HL-60 (cell line): ENCODE measurements at regions not wholly inside any gene's neighbourhood (a gene's known extent, or its start where the extent isn't known, plus 50 kb on each side); places are given as distances from the start of the nearest gene placed in this dataset.

Experiments used
- DNase-seq, 2 experiments: peaks; one replicate each; pipeline ENCODE4 v3.0.0-alpha.2; 2010 to 2020; ENCODE audit warnings: low read depth in 1 of 2, low spot score in 1 of 2
- H3K27ac ChIP-seq: fragments of 250-450 bp; sonication (Bioruptor Pico); replicated peaks from 2 replicates; pipeline ENCODE4 v1.5.1; 2020; ENCODE audit warnings: mild to moderate bottlenecking, moderate library complexity
- H3K27me3 ChIP-seq: fragments of 250-450 bp; sonication (Bioruptor Pico); 2 replicates; pipeline ENCODE4 v1.5.1; 2021; ENCODE audit warnings: mild to moderate bottlenecking, moderate library complexity; ENCODE audit not compliant: insufficient read depth, poor library complexity, severe bottlenecking
- H3K4me3 ChIP-seq: replicated peaks from 2 replicates; pipeline ENCODE4 v1.5.1; 2011; ENCODE audit warnings: mild to moderate bottlenecking, control low read depth, low read length; ENCODE audit not compliant: insufficient read depth
- GABPA ChIP-seq: IDR thresholded peaks from 2 replicates; pipeline ENCODE4 v1.6.1; 2012; ENCODE audit warnings: low read depth
- POLR2AphosphoS5 ChIP-seq: IDR thresholded peaks from 2 replicates; pipeline ENCODE4 v1.6.1; 2012; ENCODE audit warnings: low read depth
- REST ChIP-seq: IDR thresholded peaks from 2 replicates; pipeline ENCODE4 v1.6.1; 2012; ENCODE audit warnings: low read depth; ENCODE audit not compliant: insufficient replicate concordance
- SPI1 ChIP-seq: IDR thresholded peaks from 2 replicates; pipeline ENCODE4 v1.6.1; 2012; ENCODE audit warnings: low read depth, mild to moderate bottlenecking, borderline replicate concordance
- TF ChIP-seq, protein P1 (sequence below): IDR thresholded peaks from one replicate; pipeline ENCODE4 v1.5.1; 2011; ENCODE audit warnings: low read length, control low read depth, inconsistent platforms; ENCODE audit not compliant: insufficient read depth

- H3K27me3 ChIP-seq: no peaks in the 10 kb centered on the region
- H3K27ac ChIP-seq: no peak overlapping the region
- no peak overlapping the region for H3K4me3 ChIP-seq
- DNase-seq: no peak
- TF ChIP-seq POLR2AphosphoS5 (no peak), SPI1 (no peak), GABPA (no peak), REST (no peak)
- TF ChIP-seq, protein P1, sequence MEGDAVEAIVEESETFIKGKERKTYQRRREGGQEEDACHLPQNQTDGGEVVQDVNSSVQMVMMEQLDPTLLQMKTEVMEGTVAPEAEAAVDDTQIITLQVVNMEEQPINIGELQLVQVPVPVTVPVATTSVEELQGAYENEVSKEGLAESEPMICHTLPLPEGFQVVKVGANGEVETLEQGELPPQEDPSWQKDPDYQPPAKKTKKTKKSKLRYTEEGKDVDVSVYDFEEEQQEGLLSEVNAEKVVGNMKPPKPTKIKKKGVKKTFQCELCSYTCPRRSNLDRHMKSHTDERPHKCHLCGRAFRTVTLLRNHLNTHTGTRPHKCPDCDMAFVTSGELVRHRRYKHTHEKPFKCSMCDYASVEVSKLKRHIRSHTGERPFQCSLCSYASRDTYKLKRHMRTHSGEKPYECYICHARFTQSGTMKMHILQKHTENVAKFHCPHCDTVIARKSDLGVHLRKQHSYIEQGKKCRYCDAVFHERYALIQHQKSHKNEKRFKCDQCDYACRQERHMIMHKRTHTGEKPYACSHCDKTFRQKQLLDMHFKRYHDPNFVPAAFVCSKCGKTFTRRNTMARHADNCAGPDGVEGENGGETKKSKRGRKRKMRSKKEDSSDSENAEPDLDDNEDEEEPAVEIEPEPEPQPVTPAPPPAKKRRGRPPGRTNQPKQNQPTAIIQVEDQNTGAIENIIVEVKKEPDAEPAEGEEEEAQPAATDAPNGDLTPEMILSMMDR: no peak
Measured at GRCh38 chr6:170097505-170098427, 193.1 kb downstream of the DLL1 start.

DNA sequence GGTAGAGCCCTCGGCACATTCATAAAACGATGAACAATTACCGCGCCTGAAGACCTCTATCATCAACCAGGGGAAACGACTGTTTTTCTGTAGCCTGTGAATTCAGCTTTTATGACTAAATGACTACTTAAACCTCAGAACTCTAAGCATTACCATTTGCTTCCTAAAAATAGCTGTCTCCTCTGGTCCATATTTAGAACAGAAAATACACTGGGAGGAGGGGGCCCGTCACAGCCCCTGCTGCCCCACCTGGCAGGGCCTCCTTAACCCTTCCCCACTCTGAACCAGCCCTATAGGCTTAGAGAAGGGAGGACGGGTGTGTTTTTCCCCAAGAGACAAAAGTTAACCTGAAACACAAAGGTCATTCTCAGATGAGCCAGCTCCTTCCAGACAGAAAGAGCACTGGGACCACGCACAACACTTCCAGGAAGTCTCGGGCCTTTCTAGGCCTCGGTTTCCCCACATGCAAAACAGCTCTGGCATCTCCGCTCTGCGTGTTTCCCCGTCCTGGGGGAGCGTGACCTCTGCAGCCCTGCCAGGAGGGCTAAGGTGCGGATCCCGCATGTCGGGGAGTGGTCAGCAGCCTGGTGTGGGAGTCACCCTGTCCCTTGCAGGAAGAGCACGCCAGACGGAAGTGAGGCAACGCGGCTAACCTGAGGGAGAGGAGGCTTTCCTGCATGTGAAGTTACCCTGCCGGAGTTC is 193.9 kb downstream of the DLL1 start:
- TF ChIP-seq GABPA (no peak), REST (no peak), SPI1 (no peak), POLR2AphosphoS5 (no peak)
- TF ChIP-seq, protein P1: no peak
- DNase-seq: no peak
- Histone ChIP-seq H3K27me3 (no peaks in the 10 kb centered on the region), H3K4me3 (no peak overlapping the region), H3K27ac (no peak overlapping the region)

DNA sequence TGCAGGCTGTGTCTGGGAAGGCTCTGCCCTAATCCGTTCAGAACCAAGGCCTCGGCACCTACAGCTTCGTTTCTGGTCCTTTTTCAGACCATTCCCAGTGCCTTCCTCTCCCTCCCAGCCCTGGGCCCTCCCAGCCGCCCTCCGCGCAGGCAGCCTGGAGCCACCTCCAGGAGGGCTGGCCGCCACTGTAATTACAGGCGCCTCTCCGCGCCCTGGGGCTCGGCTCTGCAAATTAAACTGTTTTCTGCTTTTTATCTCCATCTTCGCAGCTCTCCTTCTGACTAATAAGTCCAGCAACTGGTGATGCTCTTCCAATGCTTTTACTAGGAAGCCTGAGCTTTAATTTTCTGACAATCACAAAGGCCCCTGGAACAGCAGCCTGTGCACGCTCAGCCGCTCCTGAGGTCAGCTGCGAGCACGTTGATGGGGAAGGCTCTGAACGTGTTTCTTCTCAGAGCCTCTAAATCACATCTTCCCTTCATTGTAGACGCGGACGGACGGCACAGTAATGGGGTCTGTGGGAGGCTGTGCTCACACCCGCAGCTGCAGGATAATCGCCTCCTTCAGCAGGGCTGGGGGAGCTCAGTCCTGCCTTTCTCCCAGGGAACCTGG is 194.6 kb downstream of the DLL1 start:
- no peak for TF ChIP-seq REST
- no peak for TF ChIP-seq GABPA
- TF ChIP-seq, protein P1: no peak
- no peak for TF ChIP-seq POLR2AphosphoS5
- no peak for TF ChIP-seq SPI1
- DNase-seq: no peak
- Histone ChIP-seq H3K27ac (no peak overlapping the region), H3K4me3 (no peak overlapping the region), H3K27me3 (no peaks in the 10 kb centered on the region)
